PFSK-1 (cell line): ENCODE measurements at regions not wholly inside any gene's neighbourhood (a gene's known extent, or its start where the extent isn't known, plus 50 kb on each side); places are given as distances from the start of the nearest gene placed in this dataset.

Experiments used
- FOXP2 ChIP-seq: optimal IDR thresholded peaks from 2 replicates; pipeline ENCODE3; 2011; ENCODE audit warnings: borderline replicate concordance, control low read depth, inconsistent platforms; ENCODE audit not compliant: insufficient read depth; ENCODE audit errors: extremely low read length, extremely low read depth
- POLR2AphosphoS5 ChIP-seq: IDR thresholded peaks from 2 replicates; pipeline ENCODE4 v1.6.1; 2012; ENCODE audit warnings: low read depth, mild to moderate bottlenecking, control low read depth, low read length, moderate library complexity
- REST ChIP-seq, 2 experiments: IDR thresholded peaks; 2 replicates each; pipeline versions ENCODE4 v1.6.1 to v1.8.0; 2011 to 2012; ENCODE audit warnings: low read depth in 2 of 2, low read length in 2 of 2, control low read depth in 1 of 2, inconsistent platforms in 1 of 2, mild to moderate bottlenecking in 1 of 2, moderate library complexity in 1 of 2; ENCODE audit not compliant: insufficient read depth in 1 of 2
- SIN3A ChIP-seq: IDR thresholded peaks from 2 replicates; pipeline ENCODE4 v1.6.1; 2012; ENCODE audit warnings: mild to moderate bottlenecking, low read length, moderate library complexity, borderline replicate concordance; ENCODE audit not compliant: insufficient read depth
- TAF1 ChIP-seq: IDR thresholded peaks from 2 replicates; pipeline ENCODE4 v1.6.1; 2012; ENCODE audit warnings: low read length, control low read depth, borderline replicate concordance; ENCODE audit not compliant: insufficient read depth

GRCh38 chr21:15272171-15272570 is 207.4 kb upstream of the NRIP1 start:
- TF ChIP-seq FOXP2 (no peak), TAF1 (no peak), SIN3A (no peak), POLR2AphosphoS5 (no peak), REST (IDR thresholded peaks at IDR 0.05; ENCODE audit: insufficient read depth in 1 of 2, low read depth in 2 of 2, low read length in 2 of 2) (no peak)

- TF ChIP-seq REST (IDR thresholded peaks at IDR 0.05; ENCODE audit: insufficient read depth in 1 of 2, low read depth in 2 of 2, low read length in 2 of 2) (no peak), POLR2AphosphoS5 (no peak)
Observed at GRCh38 chr21:15272591-15272990, 207.8 kb upstream of the NRIP1 start.

- TF ChIP-seq TAF1: no peak
- TF ChIP-seq REST (IDR thresholded peaks at IDR 0.05; ENCODE audit: insufficient read depth in 1 of 2, low read depth in 2 of 2, low read length in 2 of 2): no peak
- no peak for TF ChIP-seq FOXP2
- TF ChIP-seq SIN3A: no peak
- TF ChIP-seq POLR2AphosphoS5: no peak
Observed at GRCh38 chr21:15273244-15273643, 208.4 kb upstream of the NRIP1 start.

GRCh38 chr21:15274701-15275485 is 210.1 kb upstream of the NRIP1 start:
- TF ChIP-seq TAF1: no peak
- TF ChIP-seq REST (IDR thresholded peaks at IDR 0.05; ENCODE audit: insufficient read depth in 1 of 2, low read depth in 2 of 2, low read length in 2 of 2): no peak
- TF ChIP-seq SIN3A: no peak
- no peak for TF ChIP-seq FOXP2
- TF ChIP-seq POLR2AphosphoS5: no peak
